Peyer's patch (tissue), 4 donors: ENCODE measurements at regions not wholly inside any gene's neighbourhood (a gene's known extent, or its start where the extent isn't known, plus 50 kb on each side); places are given as distances from the start of the nearest gene placed in this dataset.

ENCODE experiments used
- DNase-seq, 3 donors: peaks; one replicate each; pipeline ENCODE4 v3.0.0-alpha.2; 2017 to 2019
- H3K27ac ChIP-seq, 4 donors: fragments of 200-600 bp; sonication (generic); one replicate each; pipeline ENCODE4 v1.5.1; 2016 to 2019
- H3K27me3 ChIP-seq, 2 donors: fragments of 200-600 bp; sonication (generic); one replicate each; pipeline ENCODE4 v1.5.1; 2019
- H3K36me3 ChIP-seq, 3 donors: fragments of 200-600 bp; sonication (generic); one replicate each; pipeline ENCODE4 v1.5.1; 2016 to 2019
- H3K4me1 ChIP-seq, 4 donors: fragments of 200-600 bp; sonication (generic); one replicate each; pipeline ENCODE4 v1.5.1; 2016 to 2019
- H3K4me3 ChIP-seq, 4 donors: fragments of 200-600 bp; sonication (generic); 1 replicate in 3 of 4; 2 replicates in 1 of 4; pipeline ENCODE4 v1.5.1; 2016 to 2019; ENCODE audit warnings: mild to moderate bottlenecking in 1 of 4
- H3K9me3 ChIP-seq, 4 donors: fragments of 200-600 bp; sonication (generic); one replicate each; pipeline ENCODE4 v1.5.1; 2016 to 2019; ENCODE audit warnings: mild to moderate bottlenecking in 1 of 4
- CTCF ChIP-seq, 6 experiments: fragments of 450-650 bp in 4 of 6; fragments of 200-600 bp in 2 of 6; sonication (generic) in 1 of 6; IDR thresholded peaks; one replicate each; pipeline ENCODE4 v1.5.1; 2017 to 2019; ENCODE audit warnings: antibody characterized with exemption in 6 of 6, mild to moderate bottlenecking in 3 of 6, moderate library complexity in 1 of 6
- POLR2A ChIP-seq, 2 donors: fragments of 450-650 bp; IDR thresholded peaks; one replicate each; pipeline ENCODE4 v1.5.1; 2017; ENCODE audit warnings: antibody characterized with exemption in 2 of 2, mild to moderate bottlenecking in 2 of 2, moderate library complexity in 2 of 2

- peak; percentile 35 to 77 (median 52) for DNase-seq
- no peaks in the 10 kb centered on the region for H3K4me1 ChIP-seq
- no peak overlapping the region for H3K27ac ChIP-seq
- TF ChIP-seq POLR2A (IDR thresholded peaks at IDR 0.05), result no peak
- peak; percentile 60 to 84 (median 79) for TF ChIP-seq CTCF (IDR thresholded peaks at IDR 0.05)
- H3K36me3 ChIP-seq, result no peaks in the 10 kb centered on the region
- no peak overlapping the region for H3K4me3 ChIP-seq
- H3K9me3 ChIP-seq, result no peaks in the 10 kb centered on the region
- H3K27me3 ChIP-seq, result no peaks in the 10 kb centered on the region
Observed at GRCh38 chr1:30379684-30380624, 343.4 kb downstream of the MATN1 start.

- TF ChIP-seq CTCF (IDR thresholded peaks at IDR 0.05) (no peak), POLR2A (IDR thresholded peaks at IDR 0.05) (no peak)
- Histone ChIP-seq H3K27me3 (no peaks in the 10 kb centered on the region), H3K4me1 (no peaks in the 10 kb centered on the region), H3K36me3 (no peaks in the 10 kb centered on the region), H3K27ac (no peak overlapping the region), H3K4me3 (no peak overlapping the region), H3K9me3 (no peaks in the 10 kb centered on the region)
- peak in 1 of 3 donors; percentile 30 for DNase-seq
Observed at GRCh38 chr1:30378991-30379581, 344.3 kb downstream of the MATN1 start.

- Histone ChIP-seq H3K27ac (no peak overlapping the region), H3K4me3 (no peak overlapping the region), H3K4me1 (no peaks in the 10 kb centered on the region), H3K27me3 (no peaks in the 10 kb centered on the region), H3K9me3 (no peaks in the 10 kb centered on the region), H3K36me3 (no peaks in the 10 kb centered on the region)
- DNase-seq, result no peak
- TF ChIP-seq CTCF (IDR thresholded peaks at IDR 0.05), result no peak
- no peak for TF ChIP-seq POLR2A (IDR thresholded peaks at IDR 0.05)
Observed at GRCh38 chr1:30378003-30378596, 345.3 kb downstream of the MATN1 start.

GRCh38 chr1:30377230-30378002 is 346.0 kb downstream of the MATN1 start:
- H3K36me3 ChIP-seq, result no peaks in the 10 kb centered on the region
- DNase-seq, result no peak
- no peak overlapping the region for H3K27ac ChIP-seq
- H3K4me3 ChIP-seq, result no peak overlapping the region
- H3K27me3 ChIP-seq, result no peaks in the 10 kb centered on the region
- no peaks in the 10 kb centered on the region for H3K9me3 ChIP-seq
- no peak for TF ChIP-seq POLR2A (IDR thresholded peaks at IDR 0.05)
- no peak for TF ChIP-seq CTCF (IDR thresholded peaks at IDR 0.05)
- H3K4me1 ChIP-seq, result no peaks in the 10 kb centered on the region

- H3K27me3 ChIP-seq, result no peaks in the 10 kb centered on the region
- H3K4me3 ChIP-seq, result no peak overlapping the region
- no peaks in the 10 kb centered on the region for H3K4me1 ChIP-seq
- H3K36me3 ChIP-seq, result no peaks in the 10 kb centered on the region
- H3K27ac ChIP-seq, result no peak overlapping the region
- TF ChIP-seq POLR2A (IDR thresholded peaks at IDR 0.05) (no peak), CTCF (IDR thresholded peaks at IDR 0.05) (no peak)
- peak in 2 of 3 donors; percentile 3 to 19 for DNase-seq
- H3K9me3 ChIP-seq, result no peaks in the 10 kb centered on the region
Observed at GRCh38 chr1:30376054-30376697, 347.2 kb downstream of the MATN1 start.
